ENCODE measurements at regions not wholly inside any gene's neighbourhood (a gene's known extent, or its start where the extent isn't known, plus 50 kb on each side); places are given as distances from the start of the nearest gene placed in this dataset.

GRCh38 chr7:46937826-46938225 is 644.1 kb downstream of the TNS3 start:
- TF ChIP-seq EZH2 (IDR thresholded peaks at IDR 0.05) (no peak), POLR2AphosphoS5 (IDR thresholded peaks at IDR 0.05; ENCODE audit: borderline replicate concordance, low read depth, low read length) (no peak), FOXP2 (optimal IDR thresholded peaks at IDR 0.05; ENCODE audit: control extremely low read depth, extremely low read length, insufficient read depth) (no peak)

All from SK-N-MC (cell line).